ENCODE measurements at regions not wholly inside any gene's neighbourhood (a gene's known extent, or its start where the extent isn't known, plus 50 kb on each side); places are given as distances from the start of the nearest gene placed in this dataset.
"Not testable (repeated sequence)": the region's sequence is repeated elsewhere in the genome, so short reads cannot be mapped to it uniquely, and the experiment has no call there.

DNA sequence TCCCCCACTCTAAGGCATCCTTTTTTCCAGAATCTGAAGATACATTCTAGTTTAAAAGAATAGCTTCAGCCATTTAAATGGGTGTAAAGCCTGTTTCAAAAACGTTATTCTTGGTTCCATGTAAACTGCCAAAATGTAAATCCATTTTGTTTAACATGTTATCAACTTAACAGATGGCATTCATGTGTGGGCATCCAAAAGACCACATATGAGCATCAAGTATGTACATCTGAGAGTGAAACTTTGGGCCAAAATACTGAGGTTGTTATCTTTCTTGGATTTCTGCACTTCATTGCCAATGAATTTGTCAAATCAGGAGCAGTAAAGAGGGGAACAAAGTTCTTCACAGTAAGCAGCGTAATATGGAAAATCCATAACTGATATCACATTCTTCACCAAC is 395.4 kb downstream of the ZNF804A start:
- no peak for DNase-seq

DNA sequence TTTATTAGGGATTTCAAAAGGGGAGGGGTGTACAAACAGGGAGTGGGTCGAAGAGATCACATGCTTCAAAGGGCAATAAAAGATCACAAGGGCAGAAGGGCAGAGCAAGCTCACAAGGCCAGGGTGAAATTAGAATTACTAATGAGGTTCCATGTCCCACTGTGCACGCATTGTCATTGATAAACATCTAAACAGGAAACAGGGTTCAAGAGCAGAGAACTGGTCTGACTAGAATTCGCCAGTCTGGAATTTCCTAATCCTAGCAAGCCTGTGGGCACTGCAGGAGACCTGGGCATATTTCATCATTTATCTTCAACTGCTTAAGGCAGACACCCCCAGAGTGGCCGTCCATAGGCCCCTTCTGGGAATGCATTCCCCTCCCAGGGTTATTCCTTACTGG is 408.2 kb downstream of the ZNF804A start:
- no peak for DNase-seq

DNA sequence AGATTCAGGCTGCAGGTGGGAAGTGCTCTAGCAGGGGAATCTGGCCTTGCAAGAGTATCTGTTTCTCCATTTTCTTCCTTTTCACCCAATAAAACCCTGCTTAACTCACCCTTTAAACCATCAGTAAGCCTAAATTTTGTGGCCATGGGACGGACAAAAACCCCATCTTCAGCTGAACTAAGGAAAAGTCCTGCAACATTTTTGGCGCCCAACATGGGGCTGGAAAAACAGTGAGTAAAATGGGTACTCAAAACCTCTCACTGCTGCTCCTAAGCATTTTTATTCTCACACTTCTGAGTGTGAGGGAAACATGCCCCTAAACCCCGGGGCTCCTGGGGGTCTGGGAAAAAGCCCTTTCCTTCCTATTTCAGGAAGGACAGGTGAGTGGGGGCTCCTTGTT is 414.3 kb downstream of the ZNF804A start:
- DNase-seq = no peak

DNA sequence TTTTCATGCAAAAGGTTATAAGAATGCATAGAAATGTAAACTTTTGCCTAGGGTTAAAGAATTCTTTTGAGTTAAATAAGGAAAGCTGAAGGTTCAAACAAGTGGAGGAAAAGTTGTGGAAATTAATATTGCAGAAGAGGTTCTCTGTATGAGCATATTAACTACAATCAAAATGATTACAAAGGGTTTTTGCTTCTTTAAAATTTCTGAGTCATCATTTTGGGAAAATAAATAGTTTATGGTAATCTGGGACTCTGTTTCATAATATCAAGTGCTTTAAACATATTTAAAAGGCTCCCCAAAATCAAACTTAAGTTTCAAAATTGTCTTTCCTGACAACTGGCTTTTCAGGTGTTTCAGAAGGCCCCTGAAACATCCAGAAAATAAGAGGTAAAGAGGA is 415.7 kb downstream of the ZNF804A start:
- DNase-seq = no peak

DNA sequence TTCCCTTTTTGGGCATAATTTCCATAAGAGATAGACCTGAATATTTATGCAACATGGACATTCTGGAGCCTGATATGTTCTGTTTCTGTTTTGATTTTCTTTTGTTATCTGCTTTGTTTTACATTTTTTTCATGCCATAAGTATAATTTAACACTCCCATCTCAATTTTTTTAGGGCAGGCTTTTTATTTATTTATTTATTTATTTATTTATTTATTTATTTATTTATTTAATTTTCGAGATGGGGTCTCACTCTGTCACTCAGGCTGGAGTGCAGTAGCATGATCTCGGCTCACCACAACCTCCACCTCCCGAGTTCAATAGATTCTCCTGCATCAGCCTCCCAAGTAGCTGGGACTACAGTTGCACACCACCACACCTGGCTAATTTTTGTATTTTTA is 427.6 kb downstream of the ZNF804A start:
- not testable (repeated sequence) for DNase-seq

DNA sequence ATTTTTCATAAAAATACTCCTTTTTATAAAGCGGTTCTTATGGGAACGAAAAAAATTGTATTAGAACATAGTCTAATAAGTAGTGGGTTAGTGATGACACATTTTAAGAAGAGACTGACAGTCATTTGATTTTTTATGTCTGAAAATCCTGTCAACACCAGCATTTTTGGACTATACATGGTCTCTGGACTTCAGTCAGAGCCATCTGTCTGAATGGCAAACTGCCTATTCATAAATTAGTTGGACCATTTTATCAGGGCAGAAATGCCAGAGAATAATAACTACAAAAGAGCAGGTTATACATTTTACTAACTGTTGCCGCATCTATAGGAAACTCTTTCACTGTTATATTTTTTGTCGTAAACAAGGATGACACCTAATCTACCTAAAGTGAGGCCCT is 437.6 kb downstream of the ZNF804A start:
- DNase-seq = no peak

DNA sequence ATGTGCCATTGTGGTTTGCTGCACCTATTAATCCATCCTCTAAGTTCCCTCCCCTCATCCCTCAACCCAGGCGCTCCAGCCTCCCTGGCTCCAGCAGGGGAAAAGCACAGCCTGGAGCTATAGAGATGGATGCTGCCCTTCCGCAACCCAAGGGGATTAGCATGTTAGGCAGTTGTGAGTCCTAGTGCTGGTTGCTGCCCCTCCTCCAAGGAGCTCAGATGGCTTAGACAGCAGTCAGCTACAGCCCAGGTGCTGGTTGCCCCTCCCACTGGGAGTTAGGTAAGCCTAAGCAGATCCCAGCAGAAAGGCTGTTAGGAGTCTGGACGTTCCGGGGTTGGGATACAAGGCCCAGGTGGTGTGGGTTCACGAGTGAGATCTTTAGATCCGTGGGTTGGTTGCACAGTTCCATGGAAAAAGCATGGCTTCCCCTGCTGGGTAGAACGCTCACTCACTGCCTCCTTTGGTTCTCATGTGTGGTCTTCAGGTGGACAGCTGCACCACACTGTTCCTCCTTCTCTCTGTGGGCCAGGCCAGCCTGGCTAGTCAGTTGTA is 446.1 kb downstream of the ZNF804A start:
- no peak for DNase-seq

DNA sequence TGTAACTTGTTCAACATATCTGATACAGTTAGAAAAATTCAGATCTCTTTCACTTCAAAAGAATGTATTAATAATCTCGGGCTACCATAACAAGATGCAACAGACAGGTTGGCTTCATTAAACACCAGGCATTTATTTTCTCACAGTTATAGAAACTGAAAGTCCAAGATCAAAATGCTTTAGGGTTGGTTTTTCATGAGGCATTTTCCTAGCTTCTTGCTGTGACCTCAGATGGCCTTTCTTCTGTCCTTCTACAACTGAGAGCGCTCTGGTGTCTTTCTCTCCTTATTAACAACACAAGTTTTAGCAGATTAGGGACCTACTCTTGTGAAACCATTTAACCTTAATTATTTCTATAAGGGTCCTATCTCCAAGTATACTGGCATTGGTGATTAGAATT is 452.5 kb downstream of the ZNF804A start:
- no peak for DNase-seq

DNA sequence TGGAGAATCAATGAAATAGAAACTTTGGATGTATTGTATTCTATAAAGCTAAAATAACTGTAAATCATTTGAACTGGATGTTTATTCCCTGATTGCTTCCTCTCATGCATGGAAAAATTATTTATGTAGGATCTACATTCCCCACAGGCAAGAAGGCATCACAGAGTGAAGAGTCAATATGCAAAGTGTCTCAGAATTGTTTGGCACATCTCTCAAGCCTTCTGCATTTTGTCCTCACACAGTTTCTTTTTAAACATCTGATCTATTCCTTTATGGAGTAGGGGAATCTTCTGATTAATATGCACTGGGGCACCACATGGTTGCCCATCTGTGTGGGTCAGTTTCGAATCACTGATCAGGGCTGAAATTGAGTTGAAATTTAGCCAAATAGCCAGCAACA is 465.4 kb downstream of the ZNF804A start:
- no peak for DNase-seq

DNA sequence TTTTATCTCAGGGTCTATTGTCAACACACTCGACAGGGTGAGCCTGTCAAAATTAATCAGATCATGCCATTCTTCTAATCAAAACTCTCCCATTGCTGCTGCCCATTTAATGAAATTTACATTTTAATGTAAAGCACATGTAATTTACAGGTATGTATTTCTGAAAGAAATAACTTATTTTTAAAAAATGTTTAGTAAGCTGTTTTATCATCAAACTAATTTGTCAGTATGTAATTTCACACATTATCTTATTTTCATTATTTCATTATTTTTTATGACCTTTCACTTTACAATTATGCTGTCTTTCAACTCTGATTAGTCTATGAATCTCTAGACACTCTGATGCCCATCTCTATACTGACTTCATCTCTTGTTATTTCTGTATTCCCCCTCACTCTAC is 467.8 kb downstream of the ZNF804A start:
- DNase-seq = no peak

DNA sequence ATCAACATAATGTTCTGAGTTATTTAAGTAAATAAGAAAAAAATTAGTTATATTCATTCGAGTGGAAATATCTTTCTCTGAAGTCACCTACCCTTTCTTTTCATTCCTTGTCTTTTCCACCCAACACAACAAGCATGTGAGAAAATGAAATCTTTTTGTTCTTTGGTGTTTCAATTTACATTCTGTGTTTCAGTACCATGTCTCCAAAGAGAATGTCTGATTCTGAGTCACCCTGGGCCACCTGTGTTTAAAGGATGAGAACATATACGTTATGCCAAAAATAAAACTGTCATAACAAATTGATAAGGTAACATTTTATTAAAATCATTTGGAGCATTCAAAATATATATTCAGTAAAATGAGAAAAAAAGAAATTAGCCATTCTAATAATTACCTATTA is 470.8 kb downstream of the ZNF804A start:
- no peak for DNase-seq

DNA sequence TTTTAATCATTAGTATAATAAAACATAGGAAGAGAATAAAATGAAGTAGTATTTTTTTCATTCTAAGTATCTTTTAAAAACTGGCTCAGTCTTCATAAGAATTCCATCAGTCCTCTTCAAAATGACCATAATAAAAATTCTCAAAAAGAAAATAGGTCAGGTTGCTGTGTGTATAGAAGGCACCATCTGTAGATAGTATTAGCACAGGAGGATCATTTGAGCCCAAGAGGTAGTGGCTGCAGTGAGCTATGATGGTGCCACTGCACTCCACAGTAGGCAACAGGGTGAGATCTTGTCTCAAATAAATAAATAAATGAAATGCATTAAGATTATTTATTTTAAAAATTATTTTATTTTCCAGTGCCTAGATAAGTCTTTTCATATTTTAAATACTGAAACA is 475.8 kb downstream of the ZNF804A start:
- DNase-seq = no peak

DNA sequence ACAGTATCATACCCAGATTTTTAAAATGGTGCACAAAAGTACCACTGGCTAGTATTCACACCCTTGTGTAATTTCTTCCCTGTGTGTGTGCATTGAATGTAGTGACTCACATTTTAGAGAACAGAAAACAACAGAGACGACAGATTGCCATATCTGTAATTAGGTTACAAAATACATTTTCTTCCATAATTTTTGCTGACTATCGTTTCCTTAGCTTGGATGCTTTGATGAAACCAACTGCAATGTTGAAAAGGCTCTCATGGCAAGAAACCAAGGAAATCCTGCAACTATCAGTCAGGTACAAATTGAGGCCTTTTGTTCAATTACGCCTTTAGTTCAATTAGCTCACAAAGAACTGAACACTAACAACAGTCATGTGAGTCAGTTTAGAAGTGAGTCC is 484.4 kb downstream of the ZNF804A start:
- DNase-seq = no peak

DNA sequence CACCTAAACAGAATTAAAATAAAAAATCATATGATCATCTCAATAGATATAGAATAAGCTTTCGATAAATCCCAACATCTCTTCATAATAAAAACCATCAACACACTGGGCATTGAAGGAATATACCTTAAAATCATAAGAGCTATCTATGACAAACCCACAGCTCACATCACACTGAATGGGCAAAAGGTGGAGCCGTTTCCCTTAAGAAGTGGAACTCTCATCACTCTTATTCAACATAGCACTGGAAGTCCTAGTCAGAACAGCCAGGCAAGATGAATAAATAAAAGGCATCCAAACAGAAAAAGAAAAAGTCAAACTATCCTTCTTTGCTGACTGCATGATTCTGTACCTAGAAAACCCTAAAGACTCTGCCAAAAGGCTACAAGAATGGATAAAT is 510.3 kb downstream of the ZNF804A start:
- no peak for DNase-seq

DNA sequence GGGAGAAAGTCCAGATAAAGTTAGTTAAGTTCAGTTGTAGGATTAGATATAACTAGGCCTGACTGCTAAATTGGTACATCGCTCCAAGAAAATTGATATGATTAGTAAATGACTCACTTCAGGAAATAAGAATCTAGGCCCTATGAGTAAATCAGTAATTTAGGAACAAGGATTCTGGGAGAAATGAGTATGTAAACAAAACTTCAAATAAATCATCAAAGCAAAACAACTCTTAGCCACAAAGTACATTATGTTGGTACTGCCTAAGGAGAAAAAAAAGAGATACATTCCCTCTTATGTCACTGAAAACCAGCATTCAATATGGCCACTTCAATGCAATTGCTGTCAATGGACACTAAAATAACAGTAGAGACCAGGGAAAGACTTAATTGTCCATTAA is 529.1 kb downstream of the ZNF804A start:
- DNase-seq = no peak

DNA sequence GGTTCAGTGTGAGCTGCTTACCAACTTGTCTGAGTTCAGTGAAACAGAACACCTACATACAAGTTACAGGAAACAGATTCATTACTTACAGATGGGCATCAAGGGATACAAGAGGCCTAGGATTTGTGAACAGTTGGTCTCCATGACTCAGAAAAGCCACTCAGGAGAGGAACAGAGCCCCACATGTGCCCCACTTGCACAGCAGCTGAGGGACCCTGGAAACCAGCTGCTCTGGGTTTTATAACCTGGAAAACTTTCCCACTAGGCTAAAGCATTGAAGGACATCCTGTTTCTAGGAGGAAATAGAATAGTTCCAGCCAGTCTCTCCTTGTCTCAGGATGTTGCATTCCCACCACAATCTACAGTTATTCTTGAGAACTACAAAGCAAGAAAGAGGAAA is 530.0 kb downstream of the ZNF804A start:
- no peak for DNase-seq

DNA sequence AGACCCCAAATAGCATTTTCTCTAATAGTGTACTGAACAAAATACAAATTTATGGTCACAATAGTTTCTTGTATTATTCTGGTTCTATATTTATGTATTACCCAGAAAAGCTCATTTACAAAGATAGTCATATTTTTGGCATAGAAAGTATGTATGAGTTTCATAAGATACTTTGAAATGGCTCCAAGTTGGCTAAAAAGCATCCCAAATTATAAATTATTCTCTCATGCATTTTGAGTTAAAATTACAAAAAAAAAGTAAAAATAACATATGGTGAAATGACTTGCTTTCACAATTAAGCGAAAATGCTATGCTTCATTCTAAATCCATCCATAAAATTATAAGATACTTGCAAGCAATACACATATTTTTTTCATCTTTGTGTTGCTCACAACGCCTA is 530.7 kb downstream of the ZNF804A start:
- no peak for DNase-seq

DNA sequence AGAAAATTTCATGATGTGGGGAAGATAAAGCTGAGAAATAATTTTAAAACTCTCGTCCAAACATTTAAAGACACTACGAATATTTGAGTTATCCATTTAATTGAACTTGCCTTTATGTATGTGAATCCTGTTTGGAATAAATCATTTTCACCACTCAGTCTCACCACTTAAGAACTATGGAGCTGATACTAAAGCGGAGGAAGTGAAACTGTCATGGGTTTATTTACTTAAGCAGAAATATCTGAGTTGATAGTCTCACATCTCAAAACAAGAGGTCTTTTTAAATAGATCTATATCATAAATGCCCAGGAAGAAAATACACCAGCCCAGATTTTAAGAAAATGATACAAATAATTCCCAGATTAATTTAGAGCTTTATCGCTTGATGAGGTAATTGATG is 532.4 kb downstream of the ZNF804A start:
- no peak for DNase-seq

DNA sequence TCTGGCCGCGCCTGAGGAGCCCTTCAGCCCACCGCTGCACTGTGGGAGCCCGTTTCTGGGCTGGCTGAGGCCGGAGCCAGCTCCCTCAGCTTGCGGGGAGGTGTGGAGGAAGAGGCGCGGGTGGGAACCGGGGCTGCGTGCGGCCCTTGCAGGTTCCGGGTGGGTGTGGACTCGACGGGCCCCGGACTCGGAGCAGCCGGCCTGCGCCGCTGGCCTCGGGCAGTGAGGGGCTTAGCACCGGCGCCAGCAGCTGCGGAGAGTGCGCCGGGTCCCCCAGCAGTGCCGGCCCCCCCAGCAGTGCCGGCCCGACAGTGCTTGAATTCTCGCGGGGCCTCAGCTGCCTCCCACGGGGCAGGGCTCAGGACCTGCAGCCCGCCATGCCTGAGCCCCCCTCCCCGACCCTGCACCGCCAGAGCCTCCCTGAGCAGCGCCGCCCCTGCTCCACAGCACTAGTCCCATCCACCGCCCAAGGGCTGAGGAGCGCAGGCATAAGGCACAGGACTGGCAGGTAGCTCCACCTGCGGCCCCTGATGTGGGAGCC is 534.2 kb downstream of the ZNF804A start:
- DNase-seq = no peak

DNA sequence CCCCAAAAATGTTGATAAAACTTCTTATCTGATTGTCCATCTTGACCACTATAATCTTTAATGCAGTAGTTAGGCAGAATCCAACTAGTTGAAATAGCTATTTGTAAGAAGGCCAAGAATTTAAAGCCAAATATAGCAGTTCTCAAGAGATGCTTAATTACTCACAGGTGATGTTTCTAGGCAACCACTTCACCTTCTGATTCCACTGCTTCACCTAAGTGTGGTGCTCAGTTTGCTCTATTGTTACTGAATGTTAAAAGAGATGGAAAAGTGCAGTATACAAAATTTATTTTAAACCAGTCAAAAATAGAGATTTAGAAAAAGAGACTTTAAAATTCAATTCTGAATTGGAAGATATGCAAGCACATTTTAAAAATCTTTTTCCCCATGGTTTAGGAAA is 539.4 kb downstream of the ZNF804A start:
- no peak for DNase-seq

DNA sequence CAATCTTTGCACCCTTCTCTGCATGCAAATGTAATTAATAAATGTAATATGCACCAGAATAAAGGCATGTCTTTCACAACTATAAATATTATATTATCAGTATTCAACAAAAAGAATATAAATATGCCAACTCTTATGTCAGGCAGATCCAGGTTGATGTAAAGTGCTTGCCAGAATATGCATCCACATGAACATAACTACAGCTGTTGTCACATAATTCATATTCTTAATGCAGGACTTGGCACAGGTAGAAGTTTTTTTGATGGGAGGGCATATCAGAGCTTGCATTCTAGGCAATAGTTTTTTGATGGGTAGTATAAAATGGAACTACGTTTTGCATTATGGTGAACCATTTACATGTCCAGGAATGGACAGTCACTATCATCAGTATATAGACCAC is 544.3 kb downstream of the ZNF804A start:
- DNase-seq = no peak

DNA sequence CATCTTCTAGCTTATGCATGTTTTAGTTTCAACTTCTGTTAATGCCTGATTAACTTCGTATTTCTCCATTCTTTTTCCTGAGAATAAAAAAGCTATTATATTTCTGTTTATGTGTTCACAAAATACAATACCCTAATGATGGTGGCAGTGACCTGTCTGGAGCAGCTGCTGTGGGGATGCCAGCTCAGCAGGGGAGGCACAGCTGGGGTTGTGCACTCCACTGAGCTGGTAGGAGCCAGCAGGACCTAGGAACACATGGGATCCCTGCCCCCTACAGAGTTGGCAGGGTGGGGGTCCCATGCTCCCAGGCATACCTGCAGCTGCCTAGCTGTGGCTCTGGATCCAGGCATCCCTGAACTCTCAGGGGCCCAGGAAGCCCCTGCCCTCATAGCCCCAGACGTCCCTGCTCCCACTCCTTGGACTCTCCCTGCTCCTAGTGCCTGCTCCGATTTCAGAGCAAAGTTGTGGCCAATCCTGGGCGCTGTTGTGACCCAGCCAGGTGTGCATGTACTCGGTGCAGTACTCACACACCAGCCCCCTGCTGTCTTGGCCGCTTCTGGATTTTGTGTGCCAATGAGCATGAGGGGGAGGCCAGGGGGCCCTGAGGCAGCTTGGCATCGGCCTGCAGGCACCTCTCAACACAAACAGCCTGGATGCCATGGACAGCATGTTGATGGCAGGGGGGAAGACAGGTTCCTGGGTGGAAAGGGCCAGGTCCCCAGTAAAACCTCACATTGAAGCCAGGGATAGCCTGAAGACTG is 546.0 kb downstream of the ZNF804A start:
- DNase-seq = no peak

DNA sequence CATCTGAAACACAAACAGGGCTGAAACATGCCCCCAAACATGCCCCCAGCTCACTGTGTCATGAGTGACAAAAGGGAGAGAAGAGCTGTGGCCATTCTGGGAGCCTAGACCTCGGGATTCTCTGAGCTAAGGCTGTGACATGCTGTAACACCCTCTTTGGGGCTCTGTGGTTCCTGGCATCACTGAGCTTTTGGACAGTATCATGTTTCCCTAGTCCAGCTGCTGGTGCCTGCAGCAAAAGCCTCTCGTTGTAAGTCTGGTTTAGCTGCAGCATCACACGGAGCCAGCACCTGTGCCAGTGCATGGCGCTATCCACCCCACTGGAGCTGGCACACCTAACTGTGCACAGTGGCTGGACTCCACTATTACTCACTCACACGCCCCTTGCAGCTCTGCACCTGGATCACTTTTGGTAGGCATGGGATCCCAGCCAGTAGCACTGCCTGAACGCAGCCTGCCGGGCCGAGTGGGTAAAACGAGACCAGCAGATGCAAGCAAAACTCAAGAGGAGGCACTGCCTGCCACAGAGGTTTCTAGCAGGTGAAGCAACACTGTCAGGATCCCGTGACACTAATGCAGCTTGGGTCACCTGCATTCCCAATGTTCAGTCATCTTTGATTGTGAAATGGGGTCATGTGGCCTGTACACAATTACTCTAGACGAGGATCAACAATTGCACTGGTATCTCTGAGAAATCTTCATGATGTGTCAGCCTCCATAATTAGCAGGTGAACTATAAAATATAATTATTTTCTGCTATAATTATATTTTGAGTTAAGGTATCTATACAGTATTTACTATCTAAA is 547.2 kb downstream of the ZNF804A start:
- peak; percentile 69 for DNase-seq

DNA sequence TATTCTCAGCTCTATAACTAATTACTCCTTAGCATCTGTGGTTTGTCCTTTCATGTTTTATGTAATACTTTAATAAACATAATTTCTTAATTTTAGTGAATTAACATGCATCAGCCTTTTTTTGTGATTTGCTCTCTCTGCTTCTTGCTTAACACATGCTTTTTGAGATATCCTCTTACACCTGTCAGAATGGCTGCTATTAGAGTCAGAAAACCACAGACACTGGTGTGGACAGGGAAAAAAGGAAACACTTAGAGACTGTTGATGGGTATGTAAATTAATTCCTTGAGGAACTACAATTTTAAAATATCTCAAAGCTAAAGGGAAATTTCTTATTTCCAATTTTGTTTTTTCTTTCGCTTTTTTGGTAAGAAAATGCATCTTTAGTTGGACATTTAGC is 549.0 kb downstream of the ZNF804A start:
- peak; percentile 11 for DNase-seq
